NCI-H2171 (cell line): ENCODE measurements at regions not wholly inside any gene's neighbourhood (a gene's known extent, or its start where the extent isn't known, plus 50 kb on each side); places are given as distances from the start of the nearest gene placed in this dataset.

Experiments used
- DNase-seq: peaks from one replicate; lab custom pipeline; 2025; lab: John Stamatoyannopoulos, UW

DNA sequence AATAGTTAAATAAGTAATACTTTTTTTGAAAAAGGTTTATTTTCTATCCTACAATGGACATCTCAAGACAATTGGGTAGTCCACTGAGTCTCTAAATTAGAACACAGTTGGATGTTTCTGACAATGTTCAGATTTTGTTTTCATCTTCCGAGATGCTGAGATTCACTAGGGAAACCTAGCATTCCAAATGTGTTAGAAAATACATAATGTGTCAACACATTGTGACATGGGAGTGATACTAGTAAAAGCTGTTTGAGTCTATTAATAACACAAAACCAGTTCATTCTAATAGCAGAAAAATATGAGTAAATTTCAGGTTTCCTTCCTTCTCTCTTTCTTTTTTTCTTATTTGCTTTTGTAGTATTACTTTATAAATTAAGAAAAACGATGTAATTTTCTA is 68.2 kb upstream of the CDH10 start:
- DNase-seq = no peak

DNA sequence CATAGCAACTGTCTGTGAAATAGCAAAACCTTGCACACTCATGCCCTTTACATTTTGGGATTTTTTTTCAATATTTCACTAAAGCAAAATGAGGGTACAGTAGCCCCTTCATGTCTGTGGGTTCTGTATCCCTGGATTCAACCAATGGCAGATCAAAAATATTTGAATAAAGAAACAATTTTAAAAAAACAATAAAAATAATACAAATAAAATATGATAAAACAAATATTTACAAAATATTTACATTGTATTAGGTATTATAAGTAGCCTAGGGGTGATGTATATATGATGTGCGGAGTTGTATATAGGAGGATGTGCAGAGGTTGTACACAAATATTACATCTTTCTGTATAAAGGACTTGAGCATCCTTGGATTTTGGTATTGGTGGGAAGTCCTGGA is 67.3 kb upstream of the CDH10 start:
- no peak for DNase-seq

DNA sequence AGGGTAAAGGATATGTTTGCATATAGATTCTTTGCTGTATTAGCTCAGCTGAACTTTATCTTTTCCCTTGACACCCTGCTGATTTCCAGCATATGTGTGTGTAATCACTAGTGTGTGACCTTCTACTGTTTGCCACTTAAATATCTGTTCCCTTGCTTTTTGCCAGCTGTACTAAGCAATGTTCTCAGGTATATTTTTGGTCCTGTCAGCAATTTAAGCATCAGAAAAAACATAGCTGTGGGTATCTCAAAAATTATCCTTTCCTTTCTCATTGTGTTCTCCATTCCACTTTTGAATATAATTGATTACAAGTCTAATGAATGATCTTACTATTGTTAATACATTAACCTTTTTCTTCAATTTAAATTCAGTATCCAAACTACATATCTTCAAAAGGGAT is 59.2 kb upstream of the CDH10 start:
- no peak for DNase-seq
